Panc1 (cell line): ENCODE measurements at regions not wholly inside any gene's neighbourhood (a gene's known extent, or its start where the extent isn't known, plus 50 kb on each side); places are given as distances from the start of the nearest gene placed in this dataset.

Experiments used
- ATAC-seq: fragments of 200-7000 bp; cut with Tn5 transposase; 2 replicates; pipeline ENCODE4 v1.9.1; 2020; ENCODE audit warnings: mild to moderate bottlenecking, moderate library complexity
- BruUV-seq: library from RNA; stranded (reverse); fragments of 400-500 nt; replicated peaks from 2 replicates; lab custom pipeline; 2021; lab: Mats Ljungman, UMichigan
- CTCF ChIA-PET: fragments of 300-600 bp; sonication (Branson Sonifier 250); formaldehyde crosslinking; loops from one replicate; lab custom pipeline; 2022; ENCODE audit warnings: antibody characterized with exemption; lab: Charles Lee
- POLR2A ChIA-PET: fragments of 300-600 bp; sonication (Branson Sonifier 250); formaldehyde crosslinking; loops from one replicate; lab custom pipeline; 2022; ENCODE audit warnings: antibody characterized with exemption; lab: Charles Lee
- DNase-seq: peaks from one replicate; pipeline ENCODE4 v3.0.0-alpha.2; 2010; ENCODE audit warnings: low read depth, low spot score
- H3K27ac ChIP-seq: 2 replicates; pipeline ENCODE4 v1.5.1; 2011; ENCODE audit warnings: mild to moderate bottlenecking, low read length, inconsistent platforms
- H3K27me3 ChIP-seq: fragments of 200-500 bp; sonication (Bioruptor generic); 2 replicates; pipeline ENCODE4 v1.6.0; 2014; ENCODE audit warnings: low read length, inconsistent platforms; ENCODE audit not compliant: control insufficient read depth, insufficient read depth
- H3K36me3 ChIP-seq: fragments of 200-500 bp; sonication (Bioruptor generic); 2 replicates; pipeline ENCODE4 v1.5.1; 2014; ENCODE audit warnings: inconsistent platforms, mild to moderate bottlenecking, low read length, moderate library complexity; ENCODE audit not compliant: control insufficient read depth, insufficient read depth
- H3K4me1 ChIP-seq: 2 replicates; pipeline ENCODE4 v1.5.1; 2011; ENCODE audit warnings: inconsistent platforms, mild to moderate bottlenecking, low read length, moderate library complexity; ENCODE audit not compliant: control insufficient read depth, insufficient read depth
- H3K4me3 ChIP-seq, 2 experiments: 2 replicates each; pipeline ENCODE4 v1.5.1; 2011 to 2012; ENCODE audit warnings: low read depth in 2 of 2, low read length in 2 of 2, mild to moderate bottlenecking in 2 of 2, inconsistent platforms in 1 of 2, moderate library complexity in 1 of 2
- H3K9me3 ChIP-seq: fragments of 200-500 bp; sonication (Bioruptor generic); 2 replicates; pipeline ENCODE4 v1.5.1; 2014; ENCODE audit warnings: low read depth, mild to moderate bottlenecking, inconsistent platforms, low read length, moderate library complexity; ENCODE audit not compliant: control insufficient read depth, insufficient read depth
- CTCF ChIP-seq: fragments of 450-650 bp; IDR thresholded peaks from 2 replicates; pipeline ENCODE4 v1.5.1; 2017; ENCODE audit warnings: mild to moderate bottlenecking
- POLR2AphosphoS5 ChIP-seq: IDR thresholded peaks from 2 replicates; pipeline ENCODE4 v1.6.1; 2012; ENCODE audit warnings: mild to moderate bottlenecking, low read depth, low read length, moderate library complexity
- REST ChIP-seq, 2 experiments: IDR thresholded peaks; 2 replicates each; pipeline ENCODE4 v1.6.1; 2011 to 2012; ENCODE audit warnings: low read depth in 2 of 2, control low read depth in 1 of 2, low read length in 1 of 2, mild to moderate bottlenecking in 1 of 2, moderate library complexity in 1 of 2; ENCODE audit not compliant: insufficient read depth in 1 of 2
- SIN3A ChIP-seq: IDR thresholded peaks from 2 replicates; pipeline ENCODE4 v1.6.1; 2012; ENCODE audit warnings: low read depth, mild to moderate bottlenecking, low read length, moderate library complexity, borderline replicate concordance; ENCODE audit not compliant: insufficient read depth
- TCF7L2 ChIP-seq: IDR thresholded peaks from 2 replicates; pipeline ENCODE4 v1.6.1; 2011; ENCODE audit warnings: mild to moderate bottlenecking, low read depth, low read length, inconsistent platforms
- in situ Hi-C: cut with HindIII; loops from 2 replicates; pipeline ENCODE4 v1.10.0; 2016; ENCODE audit warnings: low sequenced_read_pairs, low pct_unique_long_range_greater_than_20kb
- intact Hi-C: fragments of 100-400 bp; cut with micrococcal nuclease; formaldehyde crosslinking; loops from one replicate; pipeline ENCODE4 v1.10.0; 2022; ENCODE audit not compliant: unreplicated experiment

GRCh38 chr3:163622384-163622783 lies 1455.9 kb downstream of the SI start:
- H3K27ac ChIP-seq, result no peak overlapping the region
- no peaks in the 10 kb centered on the region for H3K27me3 ChIP-seq
- ATAC-seq (no peak), DNase-seq (no peak)
- in situ Hi-C loops, result no loop called here
- H3K9me3 ChIP-seq, result no peaks in the 10 kb centered on the region
- BruUV-seq, result no TSS peak
- H3K36me3 ChIP-seq, result no peaks in the 10 kb centered on the region
- no peak overlapping the region for H3K4me3 ChIP-seq
- POLR2A ChIA-PET, result no interaction called here
- CTCF ChIA-PET, result no interaction called here
- H3K4me1 ChIP-seq, result no peaks in the 10 kb centered on the region
- intact Hi-C loops, result no loop called here
- no peak for TF ChIP-seq REST (IDR thresholded peaks at IDR 0.05; ENCODE audit: insufficient read depth in 1 of 2, low read depth in 2 of 2, low read length in 1 of 2)
- TF ChIP-seq TCF7L2, result no peak
- peak; percentile 46 for TF ChIP-seq CTCF

GRCh38 chr3:163614886-163615285 lies 1463.4 kb downstream of the SI start:
- H3K9me3 ChIP-seq, result no peaks in the 10 kb centered on the region
- H3K36me3 ChIP-seq, result no peaks in the 10 kb centered on the region
- BruUV-seq, result no TSS peak
- intact Hi-C loops, result no loop called here
- no peak overlapping the region for H3K4me3 ChIP-seq
- H3K4me1 ChIP-seq, result no peaks in the 10 kb centered on the region
- CTCF ChIA-PET, result no interaction called here
- POLR2A ChIA-PET, result no interaction called here
- ATAC-seq (no peak), DNase-seq (no peak)
- in situ Hi-C loops, result no loop called here
- H3K27me3 ChIP-seq, result no peaks in the 10 kb centered on the region
- TF ChIP-seq TCF7L2, result no peak
- no peak for TF ChIP-seq POLR2AphosphoS5
- TF ChIP-seq CTCF, result no peak
- TF ChIP-seq SIN3A, result no peak
- H3K27ac ChIP-seq, result no peak overlapping the region

GRCh38 chr3:163605915-163606314 lies 1472.4 kb downstream of the SI start:
- POLR2A ChIA-PET, result no interaction called here
- in situ Hi-C loops, result no loop called here
- CTCF ChIA-PET, result no interaction called here
- H3K36me3 ChIP-seq, result no peaks in the 10 kb centered on the region
- H3K4me3 ChIP-seq, result no peak overlapping the region
- no peaks in the 10 kb centered on the region for H3K9me3 ChIP-seq
- TF ChIP-seq REST (IDR thresholded peaks at IDR 0.05; ENCODE audit: insufficient read depth in 1 of 2, low read depth in 2 of 2, low read length in 1 of 2), result no peak
- no peak for TF ChIP-seq SIN3A
- no peak for TF ChIP-seq TCF7L2
- TF ChIP-seq CTCF, result no peak
- TF ChIP-seq POLR2AphosphoS5, result no peak
- intact Hi-C loops, result no loop called here
- no TSS peak for BruUV-seq
- no peak for ATAC-seq
- H3K27ac ChIP-seq, result no peak overlapping the region
- H3K4me1 ChIP-seq, result no peaks in the 10 kb centered on the region
- no peak for DNase-seq
- H3K27me3 ChIP-seq, result no peaks in the 10 kb centered on the region
